Motor neuron (in vitro differentiated cells): ENCODE measurements at regions not wholly inside any gene's neighbourhood (a gene's known extent, or its start where the extent isn't known, plus 50 kb on each side); places are given as distances from the start of the nearest gene placed in this dataset.

Experiments used
- ATAC-seq, 8 experiments: fragments of 200-7000 bp; cut with Tn5 transposase; replicated peaks in 6 of 8; 2 replicates each; pipeline ENCODE4 v1.8.0; 2021; ENCODE audit warnings: mild to moderate bottlenecking in 8 of 8, moderate library complexity in 8 of 8
- H3K27ac ChIP-seq, 2 donors: fragments of 250-450 bp; sonication (Bioruptor Pico); 2 replicates each; pipeline ENCODE4 v1.9.0; 2021; ENCODE audit warnings: antibody characterized with exemption in 2 of 2, mild to moderate bottlenecking in 2 of 2, moderate library complexity in 1 of 2
- H3K4me1 ChIP-seq, 2 donors: fragments of 250-450 bp; sonication (Bioruptor Pico); replicated peaks in 1 of 2; 2 replicates each; pipeline ENCODE4 v1.6.1; 2021; ENCODE audit warnings: antibody characterized with exemption in 2 of 2, mild to moderate bottlenecking in 2 of 2, moderate library complexity in 1 of 2
- H3K4me3 ChIP-seq, 5 donors: fragments of 250-450 bp; sonication (Bioruptor Pico); 2 replicates each; pipeline ENCODE4 v1.9.0; 2021; ENCODE audit warnings: antibody characterized with exemption in 5 of 5, mild to moderate bottlenecking in 5 of 5, moderate library complexity in 4 of 5
- WGBS, 10 experiments: fragments of 450-650 bp; shearing (Covaris generic); methylation state at CpG; one replicate each; pipeline ENCODE4 v1.0.0; 2022; 5-methylcytosine and 5-hydroxymethylcytosine counted together
- in situ Hi-C, 9 experiments: fragments of 400-800 bp; cut with MboI; loops; one replicate each; pipeline ENCODE4 v1.15.0; 2021; ENCODE audit warnings: low sequenced_read_pairs in 9 of 9, low pct_unique_long_range_greater_than_20kb in 2 of 9; ENCODE audit not compliant: unreplicated experiment in 9 of 9

DNA sequence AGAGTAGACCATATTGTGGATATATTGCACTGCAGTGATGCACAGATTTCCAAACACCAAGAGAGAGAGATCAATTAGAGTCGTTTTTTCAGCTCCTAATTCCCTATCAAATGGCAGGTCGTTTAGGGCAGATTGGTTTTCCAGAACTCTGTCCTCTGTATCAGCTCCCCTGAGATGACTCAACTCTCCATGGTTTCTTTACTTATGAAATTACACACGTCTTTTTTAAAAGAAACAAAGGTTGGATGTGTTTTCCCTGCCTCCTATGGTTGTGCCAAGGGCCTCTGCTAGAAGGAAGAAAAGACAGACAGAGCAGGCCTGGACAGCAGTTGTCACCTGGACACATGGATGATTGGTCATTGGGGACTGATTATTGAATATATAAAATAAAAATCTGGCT lies 478.1 kb upstream of the NBEA start:
- ATAC-seq = no peak
- no peak overlapping the region for H3K4me3 ChIP-seq
- H3K4me1 ChIP-seq = peaks cover 7% of the 10 kb centered on the region in 2 donors
- 0 to 88% (median 63%) methylated on average over 1 to 3 of the region's 3 CpGs; no CpG with 5 or more reads in 2 of the 10 experiments for WGBS, 10 experiments
- in situ Hi-C loops = no loop called here
- H3K27ac ChIP-seq = no peak overlapping the region

DNA sequence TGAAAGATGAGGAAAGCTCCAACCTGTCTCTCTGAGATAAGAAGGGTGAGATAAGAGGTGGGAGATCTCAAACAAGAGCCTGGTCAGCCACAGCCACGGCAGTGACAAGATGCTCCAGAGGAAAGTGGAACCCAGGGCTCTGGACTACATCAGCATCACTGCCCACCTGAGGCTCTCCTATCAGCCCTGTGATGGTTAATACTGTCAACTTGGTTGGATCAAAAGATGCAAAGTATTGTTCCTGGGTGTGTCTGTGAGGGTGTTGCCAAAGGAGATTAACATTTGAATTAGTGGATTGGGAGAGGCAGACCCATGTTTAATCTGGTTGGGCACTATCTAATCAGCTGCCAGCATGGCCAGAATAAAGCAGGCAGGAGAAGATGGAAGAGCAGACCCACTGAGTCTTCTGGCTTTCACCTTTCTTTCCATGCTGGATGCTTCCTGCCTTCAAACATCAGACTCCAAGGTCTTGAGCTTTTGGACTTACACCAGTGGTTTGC lies 476.6 kb upstream of the NBEA start:
- WGBS, 10 experiments = 80 to 88% (median 83%) methylated on average over 1 of the region's 1 CpG; no CpG with 5 or more reads in 7 of the 10 experiments
- in situ Hi-C loops = no loop called here
- no peak overlapping the region for H3K4me3 ChIP-seq
- H3K27ac ChIP-seq = no peak overlapping the region
- ATAC-seq = no peak
- peaks cover 10 to 13% of the 10 kb centered on the region in 2 donors for H3K4me1 ChIP-seq

DNA sequence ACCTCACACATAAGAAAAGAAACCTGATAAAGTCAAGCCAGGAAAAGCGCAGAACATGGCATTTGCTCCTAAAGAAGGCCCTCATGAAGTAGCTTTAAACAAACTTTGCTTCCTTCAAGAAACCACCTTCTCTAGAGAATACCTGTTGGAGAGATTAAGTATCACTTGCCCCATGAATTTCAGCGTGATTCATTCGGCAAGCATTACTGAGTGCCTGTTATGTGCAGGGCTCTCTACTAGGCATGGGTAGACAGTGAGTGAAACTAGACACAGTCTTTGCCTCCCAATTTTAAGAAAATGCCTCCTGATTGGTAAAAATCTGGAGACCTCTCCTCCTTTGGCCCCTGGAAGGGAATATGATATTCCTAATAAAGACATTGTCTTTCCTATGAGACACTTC lies 475.8 kb upstream of the NBEA start:
- no peak overlapping the region for H3K27ac ChIP-seq
- H3K4me1 ChIP-seq = peaks cover 10 to 13% of the 10 kb centered on the region in 2 donors
- WGBS, 10 experiments = 50 to 100% (median 83%) methylated on average over 1 to 3 of the region's 3 CpGs; no CpG with 5 or more reads in 4 of the 10 experiments
- H3K4me3 ChIP-seq = no peak overlapping the region
- ATAC-seq = no peak
- in situ Hi-C loops = no loop called here

DNA sequence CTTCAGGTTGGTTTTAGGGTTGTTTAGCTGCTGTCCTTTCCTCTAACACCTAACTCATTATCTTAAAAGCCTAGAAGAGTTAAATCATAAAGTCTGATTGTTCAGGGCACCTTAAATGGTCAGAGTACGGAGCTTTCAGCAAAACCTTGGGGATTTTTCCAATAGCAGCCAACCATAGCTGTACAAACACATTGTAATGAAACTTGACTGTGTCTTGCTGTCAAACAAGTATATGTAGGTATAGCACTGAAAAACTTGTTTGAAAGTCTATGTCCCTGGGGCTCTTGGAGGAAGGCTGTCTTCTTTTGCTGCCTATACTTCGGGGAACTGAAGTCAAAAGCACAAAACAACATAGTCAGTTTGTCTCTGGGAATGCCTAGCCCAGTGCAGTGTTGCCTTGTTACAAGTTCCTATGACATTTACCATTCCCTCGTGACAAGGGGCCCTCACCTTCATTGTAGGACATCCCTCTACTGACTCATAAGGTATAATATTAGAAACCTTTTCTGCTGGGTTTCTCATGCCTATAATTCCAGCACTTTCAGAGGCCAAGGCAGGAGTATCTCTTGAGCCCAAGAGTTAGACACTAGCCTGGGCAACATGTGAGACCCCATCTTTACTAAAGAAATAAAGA lies 474.5 kb upstream of the NBEA start:
- ATAC-seq = no peak
- WGBS, 10 experiments = 17 to 100% (median 83%) methylated on average over 1 to 3 of the region's 3 CpGs; no CpG with 5 or more reads in 1 of the 10 experiments
- H3K4me3 ChIP-seq = no peak overlapping the region
- H3K27ac ChIP-seq = no peak overlapping the region
- in situ Hi-C loops = no loop called here
- peaks cover 10 to 13% of the 10 kb centered on the region in 2 donors for H3K4me1 ChIP-seq

DNA sequence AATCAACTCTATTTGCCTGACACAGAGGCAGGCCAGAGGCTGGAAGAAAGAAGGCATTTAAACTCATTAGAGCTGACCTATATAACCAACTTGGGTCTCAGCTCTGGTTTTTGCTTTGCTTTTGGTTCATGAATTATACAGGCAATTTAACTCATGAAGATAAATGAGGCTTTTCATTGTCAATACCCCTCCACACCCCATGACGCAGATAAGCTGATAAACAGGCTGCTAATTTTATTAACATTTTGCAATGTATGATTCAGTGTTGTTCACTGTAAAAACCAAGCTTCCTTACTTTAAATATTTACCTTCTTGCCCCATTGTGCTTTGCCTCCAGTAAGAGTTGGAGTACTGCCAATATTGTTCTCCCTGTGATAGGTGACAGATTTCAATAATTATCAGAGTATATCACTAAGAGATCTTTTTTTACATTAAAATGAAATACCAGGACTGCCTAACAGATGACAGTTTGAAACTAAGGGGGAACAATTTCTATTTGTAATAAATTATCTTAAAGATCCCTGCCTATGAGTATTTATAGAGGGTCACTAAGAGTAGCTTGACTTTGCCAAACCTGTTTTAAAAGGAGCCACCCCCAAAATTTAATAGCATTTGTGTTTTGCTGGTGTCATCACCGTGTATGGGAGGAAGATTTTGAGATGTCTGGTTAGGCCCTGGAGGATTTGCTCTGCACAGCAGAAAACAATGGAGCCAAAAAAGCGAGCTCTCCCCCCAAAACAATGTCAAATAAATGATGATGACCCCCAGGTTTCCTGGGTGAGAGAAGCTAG lies 472.7 kb upstream of the NBEA start:
- WGBS, 10 experiments = 20 to 86% (median 46%) methylated on average over 1 to 3 of the region's 3 CpGs
- no peak overlapping the region for H3K4me3 ChIP-seq
- ATAC-seq = peak in 7 of 8 experiments; percentile 32 to 82 (median 53)

DNA sequence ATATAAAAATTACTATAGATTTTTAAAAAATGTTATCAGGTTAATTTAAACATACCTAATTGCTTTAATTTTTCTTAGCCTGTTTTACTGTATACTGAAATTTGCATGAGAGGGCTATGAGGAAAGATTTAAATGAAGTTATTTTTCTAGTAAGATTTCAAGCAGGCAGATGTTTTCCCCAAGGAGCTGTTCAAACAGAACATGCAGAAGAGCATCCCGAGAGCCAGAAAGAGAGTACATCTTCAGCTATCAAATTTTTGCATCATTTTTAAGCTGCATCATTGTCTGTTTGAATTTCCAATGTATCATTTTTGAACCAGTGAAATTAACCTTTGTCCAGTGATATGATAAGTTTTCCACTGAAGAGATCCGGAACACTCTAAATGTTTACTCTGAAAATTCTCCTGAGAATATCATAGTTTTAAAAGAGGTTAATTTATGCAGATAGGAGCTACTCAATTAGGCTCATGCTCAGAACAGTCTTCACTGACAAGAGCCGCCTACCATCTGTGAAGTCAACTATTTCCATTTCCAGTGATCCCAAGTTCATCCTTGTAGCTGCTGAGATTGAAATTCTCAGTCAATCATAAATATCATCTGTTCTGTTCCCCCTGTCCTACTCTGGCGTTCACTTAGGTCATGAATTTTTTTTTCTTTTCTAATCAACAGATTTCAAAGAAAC lies 467.7 kb upstream of the NBEA start:
- in situ Hi-C loops = no loop called here
- Histone ChIP-seq H3K4me3 (no peak overlapping the region), H3K27ac (no peak overlapping the region), H3K4me1 (peaks cover 0 to 3% of the 10 kb centered on the region in 2 donors)
- WGBS, 10 experiments = 29 to 91% (median 84%) methylated on average over 1 to 4 of the region's 4 CpGs
- no peak for ATAC-seq

More for the DNA sequence above, 472.7 kb upstream of the NBEA start:
- in situ Hi-C loops = no loop called here
- Histone ChIP-seq H3K27ac (no peak overlapping the region), H3K4me1 (peaks cover 10 to 13% of the 10 kb centered on the region in 2 donors)

DNA sequence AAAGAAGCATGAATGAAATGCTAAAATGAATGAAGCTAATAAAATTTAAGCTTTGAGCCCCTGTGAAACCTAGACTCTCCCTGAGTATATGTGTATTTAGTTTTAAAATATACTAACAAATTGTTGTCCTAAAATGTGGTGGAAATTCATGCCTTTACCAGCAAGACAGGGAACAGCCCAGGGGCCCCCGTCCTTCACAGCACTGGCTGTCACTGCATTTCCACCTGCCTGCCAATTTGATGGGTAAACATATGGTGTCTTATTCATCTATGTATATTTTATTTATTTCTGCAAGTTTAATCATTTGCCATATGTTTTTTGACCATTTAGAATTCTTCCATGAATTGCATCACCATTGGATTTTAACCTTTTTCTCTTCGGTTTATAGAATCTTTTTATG lies 463.7 kb upstream of the NBEA start:
- 0 to 100% (median 71%) methylated on average over 1 to 2 of the region's 2 CpGs; no CpG with 5 or more reads in 1 of the 10 experiments for WGBS, 10 experiments
- ATAC-seq = no peak
- in situ Hi-C loops = no loop called here
- H3K4me1 ChIP-seq = no peaks in the 10 kb centered on the region
- H3K27ac ChIP-seq = no peak overlapping the region
- H3K4me3 ChIP-seq = no peak overlapping the region

DNA sequence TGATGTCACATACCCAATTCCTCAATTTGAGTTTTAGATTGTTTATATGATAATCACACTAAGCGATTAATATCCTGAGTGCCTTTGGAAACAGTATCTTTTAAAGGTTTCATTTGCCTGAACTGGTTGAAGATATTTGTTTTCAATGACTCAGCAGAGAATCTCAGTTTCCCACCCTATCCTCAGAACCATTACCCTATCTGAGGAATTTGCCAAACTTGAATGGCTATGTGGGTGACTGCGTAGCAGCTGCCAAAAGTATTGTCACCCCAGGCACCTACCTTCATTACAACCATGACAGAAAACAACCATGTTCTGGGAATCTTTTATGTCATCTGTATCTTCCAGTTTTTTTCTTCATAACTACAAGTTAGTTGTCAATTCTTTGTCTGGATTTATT lies 440.1 kb upstream of the NBEA start:
- ATAC-seq = no peak
- 35 to 100% (median 97%) methylated on average over 1 to 2 of the region's 2 CpGs for WGBS, 10 experiments
- Histone ChIP-seq H3K4me1 (no peaks in the 10 kb centered on the region), H3K27ac (no peak overlapping the region), H3K4me3 (no peak overlapping the region)
- in situ Hi-C loops = no loop called here

DNA sequence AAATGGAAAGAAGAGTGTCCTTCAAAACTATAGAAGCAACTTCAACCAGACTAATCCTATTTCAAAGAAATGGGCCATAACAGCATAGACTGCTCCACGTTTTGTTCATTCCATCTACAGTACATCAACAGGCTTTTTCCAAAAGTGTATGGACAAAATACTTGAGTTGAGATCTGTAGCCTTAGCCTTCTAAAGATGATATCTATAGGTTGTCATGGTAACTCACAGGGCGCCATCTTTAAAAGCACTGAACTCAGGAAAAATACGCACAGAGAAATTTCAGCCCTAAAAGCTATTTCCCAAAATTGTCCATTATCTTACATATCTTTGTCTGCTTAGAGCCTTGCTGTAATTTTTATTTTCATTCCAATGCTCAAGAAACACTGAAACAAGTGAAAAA lies 439.4 kb upstream of the NBEA start:
- Histone ChIP-seq H3K27ac (no peak overlapping the region), H3K4me3 (no peak overlapping the region), H3K4me1 (no peaks in the 10 kb centered on the region)
- in situ Hi-C loops = no loop called here
- no peak for ATAC-seq
- WGBS, 10 experiments = 33 to 95% (median 80%) methylated on average over 2 to 3 of the region's 3 CpGs; no CpG with 5 or more reads in 1 of the 10 experiments

DNA sequence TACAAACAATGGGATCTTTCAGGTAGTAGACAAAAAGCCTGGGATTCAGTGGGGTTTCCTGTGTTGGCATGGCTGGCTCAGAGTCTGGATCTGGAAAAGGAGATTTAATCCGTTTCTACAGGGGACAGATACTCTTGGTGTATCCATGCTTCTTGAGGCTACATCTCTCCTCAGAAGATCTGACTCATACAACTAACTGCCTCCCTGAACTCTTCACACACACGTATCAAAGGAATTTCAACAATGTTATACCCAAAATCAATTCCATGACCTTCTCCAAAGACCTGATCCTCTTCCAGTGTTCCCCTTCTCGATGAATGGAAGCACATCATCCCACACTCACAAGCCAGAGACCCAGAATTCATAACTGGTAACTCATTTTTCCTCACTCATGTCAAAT lies 435.3 kb upstream of the NBEA start:
- H3K4me1 ChIP-seq = no peaks in the 10 kb centered on the region
- 19 to 86% (median 40%) methylated on average over 1 to 3 of the region's 3 CpGs; no CpG with 5 or more reads in 5 of the 10 experiments for WGBS, 10 experiments
- in situ Hi-C loops = no loop called here
- H3K4me3 ChIP-seq = no peak overlapping the region
- no peak for ATAC-seq
- no peak overlapping the region for H3K27ac ChIP-seq

DNA sequence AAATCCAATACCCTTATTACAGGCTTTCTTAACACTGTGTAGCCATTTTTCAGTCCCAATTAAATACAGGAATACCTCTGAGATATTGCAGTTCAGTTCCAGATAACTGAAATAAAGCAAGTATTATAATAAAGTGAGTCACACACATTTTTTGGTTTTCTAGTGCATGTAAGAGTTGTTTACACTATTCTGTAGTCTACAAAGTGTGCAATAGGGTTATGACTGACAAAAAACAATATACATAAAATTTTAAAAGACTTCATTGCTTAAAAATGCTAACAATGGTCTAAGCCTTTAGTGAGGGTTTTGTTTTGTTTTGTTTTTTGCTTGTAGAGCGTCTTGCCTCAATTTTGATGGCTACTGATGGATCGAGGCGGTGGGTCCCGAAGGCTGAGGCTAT lies 434.4 kb upstream of the NBEA start:
- no peak overlapping the region for H3K4me3 ChIP-seq
- ATAC-seq = no peak
- H3K4me1 ChIP-seq = no peaks in the 10 kb centered on the region
- WGBS, 10 experiments = 77 to 100% (median 88%) methylated on average over 1 to 4 of the region's 4 CpGs; no CpG with 5 or more reads in 5 of the 10 experiments
- in situ Hi-C loops = no loop called here
- no peak overlapping the region for H3K27ac ChIP-seq

DNA sequence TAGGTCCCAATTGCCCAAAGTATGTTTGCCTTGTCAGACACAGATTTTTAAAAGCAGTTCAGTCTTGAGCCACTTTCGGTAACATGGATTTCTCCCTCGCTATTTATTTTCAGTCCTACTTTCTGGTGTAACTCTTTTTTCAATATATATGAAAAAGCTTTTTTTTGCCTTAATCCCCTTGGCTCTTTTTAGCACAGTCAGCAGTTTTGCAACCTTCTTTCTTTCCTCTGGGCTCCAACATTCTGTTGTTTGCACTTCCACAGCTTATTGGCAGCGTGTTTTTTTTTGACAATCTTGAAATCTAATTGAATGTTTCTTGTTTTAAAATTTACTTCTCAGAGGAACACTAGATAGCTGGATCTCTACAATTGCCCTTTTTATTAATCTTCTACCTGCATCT lies 429.3 kb upstream of the NBEA start:
- in situ Hi-C loops = no loop called here
- Histone ChIP-seq H3K4me1 (no peaks in the 10 kb centered on the region), H3K4me3 (no peak overlapping the region), H3K27ac (no peak overlapping the region)
- ATAC-seq = no peak
- WGBS, 10 experiments = 25 to 100% (median 86%) methylated on average over 1 to 3 of the region's 3 CpGs

DNA sequence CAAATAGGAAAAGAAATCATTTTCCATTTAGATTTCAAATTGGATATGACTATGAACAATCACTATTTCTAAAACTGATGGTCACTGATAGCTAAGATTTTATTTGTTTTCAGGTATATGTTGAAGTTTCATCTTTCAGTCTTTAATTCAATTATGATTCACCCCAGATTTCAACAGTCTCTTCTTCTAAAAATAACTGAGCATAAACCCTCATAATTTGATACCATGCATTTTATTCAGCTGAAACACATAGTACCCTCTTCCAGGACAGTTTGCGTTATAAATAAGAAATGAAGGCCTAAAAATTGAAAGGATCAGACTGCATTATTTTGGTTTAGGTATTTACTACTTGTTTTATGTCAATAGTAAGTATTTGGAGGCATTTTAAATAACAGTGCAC lies 428.5 kb upstream of the NBEA start:
- no peak overlapping the region for H3K4me3 ChIP-seq
- H3K4me1 ChIP-seq = no peaks in the 10 kb centered on the region
- H3K27ac ChIP-seq = no peak overlapping the region
- 56 to 100% (median 90%) methylated on average over 1 of the region's 1 CpG; no CpG with 5 or more reads in 1 of the 10 experiments for WGBS, 10 experiments
- no peak for ATAC-seq
- in situ Hi-C loops = no loop called here
